WI38 (cell line): ENCODE measurements at regions not wholly inside any gene's neighbourhood (a gene's known extent, or its start where the extent isn't known, plus 50 kb on each side); places are given as distances from the start of the nearest gene placed in this dataset.

ENCODE experiments used
- H3K4me3 ChIP-seq: 2 replicates; pipeline ENCODE4 v1.5.1; 2011; ENCODE audit warnings: low read depth, mild to moderate bottlenecking, control low read depth, low read length
- TF ChIP-seq, protein P1 (sequence below): IDR thresholded peaks from 2 replicates; pipeline ENCODE4 v1.5.1; 2012; ENCODE audit warnings: low read depth, mild to moderate bottlenecking, control low read depth, low read length

DNA sequence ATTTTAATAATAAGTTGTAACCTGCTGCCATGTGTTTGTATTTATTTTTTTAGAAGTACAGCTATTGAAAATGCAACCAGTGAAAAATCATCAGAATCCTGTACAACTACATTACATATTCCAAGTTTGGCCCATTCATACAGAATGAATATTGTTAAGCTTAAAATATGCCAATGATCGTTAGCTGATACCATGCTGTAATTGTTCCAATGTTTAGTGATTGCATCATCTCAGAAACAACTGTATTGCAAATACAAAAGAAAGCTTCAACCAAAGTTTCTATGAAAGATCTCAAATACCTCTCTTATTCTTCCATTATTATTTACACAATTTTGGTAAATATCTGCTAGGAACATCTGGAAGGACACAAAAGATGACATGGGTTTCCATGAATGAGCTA lies 51.6 kb upstream of the ALCAM start:
- TF ChIP-seq, protein P1, sequence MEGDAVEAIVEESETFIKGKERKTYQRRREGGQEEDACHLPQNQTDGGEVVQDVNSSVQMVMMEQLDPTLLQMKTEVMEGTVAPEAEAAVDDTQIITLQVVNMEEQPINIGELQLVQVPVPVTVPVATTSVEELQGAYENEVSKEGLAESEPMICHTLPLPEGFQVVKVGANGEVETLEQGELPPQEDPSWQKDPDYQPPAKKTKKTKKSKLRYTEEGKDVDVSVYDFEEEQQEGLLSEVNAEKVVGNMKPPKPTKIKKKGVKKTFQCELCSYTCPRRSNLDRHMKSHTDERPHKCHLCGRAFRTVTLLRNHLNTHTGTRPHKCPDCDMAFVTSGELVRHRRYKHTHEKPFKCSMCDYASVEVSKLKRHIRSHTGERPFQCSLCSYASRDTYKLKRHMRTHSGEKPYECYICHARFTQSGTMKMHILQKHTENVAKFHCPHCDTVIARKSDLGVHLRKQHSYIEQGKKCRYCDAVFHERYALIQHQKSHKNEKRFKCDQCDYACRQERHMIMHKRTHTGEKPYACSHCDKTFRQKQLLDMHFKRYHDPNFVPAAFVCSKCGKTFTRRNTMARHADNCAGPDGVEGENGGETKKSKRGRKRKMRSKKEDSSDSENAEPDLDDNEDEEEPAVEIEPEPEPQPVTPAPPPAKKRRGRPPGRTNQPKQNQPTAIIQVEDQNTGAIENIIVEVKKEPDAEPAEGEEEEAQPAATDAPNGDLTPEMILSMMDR, result no peak
- H3K4me3 ChIP-seq, result no peak overlapping the region

DNA sequence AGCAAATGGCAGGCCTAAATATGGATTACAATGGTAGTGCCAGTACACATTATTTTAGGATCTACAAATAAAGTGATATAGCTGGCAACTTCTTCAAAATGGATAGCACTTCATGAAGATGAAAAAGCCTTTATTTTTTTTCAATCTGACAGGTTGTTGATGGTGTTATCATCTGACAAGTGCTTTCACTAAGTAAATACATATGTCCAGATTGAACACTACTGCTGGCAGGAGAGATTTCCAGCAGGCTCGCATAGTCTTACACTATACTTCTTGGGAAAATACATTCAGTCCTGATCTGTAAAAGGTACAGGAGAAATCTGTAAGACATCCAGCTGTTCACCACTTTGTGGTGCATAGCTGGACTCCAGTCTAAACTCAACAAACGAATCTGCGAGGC lies 50.9 kb upstream of the ALCAM start:
- TF ChIP-seq, protein P1, result no peak

DNA sequence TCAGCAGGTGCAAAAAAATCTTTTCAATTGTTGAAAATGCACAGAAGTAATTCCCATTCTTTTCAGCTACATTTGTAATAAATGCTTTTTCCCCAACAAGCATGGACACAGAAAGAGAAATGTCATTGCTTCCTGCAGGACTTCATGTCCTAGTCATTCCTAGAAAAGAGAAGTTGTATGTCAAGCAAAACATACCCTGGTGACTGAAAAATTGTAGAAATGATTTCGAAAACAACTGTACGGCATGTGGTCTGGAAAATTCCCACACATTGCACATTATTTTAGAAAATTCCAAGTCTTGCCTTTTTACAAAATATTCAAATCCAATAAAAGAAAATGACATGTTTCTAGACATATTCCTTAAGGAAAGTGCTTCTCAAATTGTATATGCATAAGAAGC lies 50.4 kb upstream of the ALCAM start:
- TF ChIP-seq, protein P1, result no peak
- no peak overlapping the region for H3K4me3 ChIP-seq

More for the DNA sequence above, 50.9 kb upstream of the ALCAM start:
- H3K4me3 ChIP-seq, result no peak overlapping the region
